ENCODE measurements at regions not wholly inside any gene's neighbourhood (a gene's known extent, or its start where the extent isn't known, plus 50 kb on each side); places are given as distances from the start of the nearest gene placed in this dataset.
"Not testable (repeated sequence)": the region's sequence is repeated elsewhere in the genome, so short reads cannot be mapped to it uniquely, and the experiment has no call there.

GRCh38 chr3:164458986-164459385, 619.3 kb downstream of the SI start:
- FAIRE-seq: no peak

DNA sequence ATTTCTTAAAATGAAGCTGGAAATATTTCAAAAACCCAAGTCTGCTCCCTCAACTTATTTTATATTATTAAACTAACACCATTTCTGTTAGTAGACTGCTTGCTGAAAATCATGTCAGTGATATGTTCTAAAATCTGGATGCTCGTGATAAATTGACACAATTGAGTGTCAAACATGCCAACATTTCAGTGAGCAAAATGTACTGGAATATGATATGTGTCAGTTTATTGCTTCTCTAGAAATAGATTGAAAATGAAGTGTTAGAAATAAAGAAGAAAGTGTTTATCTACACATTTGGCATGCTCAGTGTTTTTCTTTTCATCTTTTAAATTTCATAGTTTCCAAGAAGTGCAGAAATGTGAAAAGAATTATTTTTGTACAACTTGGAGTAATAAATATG, 624.6 kb downstream of the SI start:
- no peak for FAIRE-seq

GRCh38 chr3:164452707-164453106, 625.6 kb downstream of the SI start:
- no peak for FAIRE-seq

DNA sequence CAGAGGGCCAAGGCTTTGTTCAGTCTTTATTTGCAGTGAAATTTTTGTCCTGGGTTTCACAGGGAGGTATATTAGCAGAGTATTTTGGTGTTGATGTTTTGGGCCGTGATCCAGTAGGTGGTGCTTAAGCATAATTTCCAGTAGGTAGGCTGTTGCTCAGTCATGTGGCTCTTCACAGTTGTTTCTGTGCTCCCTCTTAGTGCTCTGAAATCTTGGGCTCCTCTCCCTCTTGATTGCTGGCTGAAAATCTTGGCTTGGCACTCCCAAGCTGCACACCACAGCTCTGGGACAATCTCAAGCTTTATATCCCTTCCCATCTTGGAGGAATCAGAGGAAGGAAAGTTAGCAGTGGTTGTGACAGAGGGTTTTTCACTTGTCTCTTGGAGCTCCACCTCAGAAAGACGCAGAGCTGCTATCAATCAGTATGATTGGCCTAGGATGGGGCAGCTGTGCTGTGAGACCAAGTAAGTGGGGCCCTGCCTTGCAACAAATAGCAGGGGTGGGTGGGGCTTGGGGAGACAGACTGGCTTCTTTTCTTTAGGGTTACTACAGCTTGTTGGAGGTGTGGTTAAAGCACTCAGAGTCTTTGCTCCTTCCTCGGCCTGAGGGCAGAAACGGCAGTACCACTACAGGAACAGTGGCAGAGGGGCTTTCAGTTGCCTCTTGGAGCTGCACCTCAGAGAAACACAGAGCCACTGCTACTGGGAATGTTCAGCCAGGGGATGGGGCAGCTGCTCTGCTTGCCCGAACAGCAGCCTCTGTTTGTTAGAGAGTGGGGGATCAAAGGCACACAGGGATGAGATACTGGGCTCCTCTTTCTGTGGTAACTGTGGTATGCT, 627.0 kb downstream of the SI start:
- no peak for FAIRE-seq

DNA sequence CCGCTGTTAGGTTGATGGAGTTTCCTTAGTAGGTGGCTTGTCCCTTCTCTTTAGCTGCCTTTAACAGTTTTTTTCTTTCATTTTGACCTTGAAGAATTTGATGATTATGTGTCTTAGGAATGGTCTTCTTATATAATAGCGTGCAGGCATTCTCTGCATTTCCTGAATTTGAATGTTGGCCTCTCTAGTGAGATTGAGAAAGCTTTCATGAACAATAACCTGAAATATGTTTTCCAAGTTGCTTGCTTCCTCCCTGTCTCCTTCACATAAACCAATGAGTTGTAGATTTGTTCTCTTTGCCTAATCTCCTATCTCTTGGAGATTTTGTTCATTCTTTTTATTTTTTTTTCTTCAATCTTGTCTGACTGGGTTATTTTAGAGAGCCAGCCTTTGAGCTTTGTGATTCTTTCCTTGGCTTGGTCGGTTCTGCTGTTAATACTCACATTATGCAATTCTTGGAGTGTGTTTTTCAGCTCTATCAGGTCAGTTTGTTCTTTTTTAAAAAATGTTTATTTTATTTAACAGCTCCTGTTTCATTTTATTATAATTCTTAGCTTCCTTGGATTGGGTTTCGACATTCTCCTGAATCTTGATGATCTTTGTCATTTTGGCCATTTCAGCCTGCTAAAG, 627.9 kb downstream of the SI start:
- no peak for FAIRE-seq

- no peak for FAIRE-seq
These were observed 659.1 kb downstream of the SI start for GRCh38 chr3:164419220-164419619.

DNA sequence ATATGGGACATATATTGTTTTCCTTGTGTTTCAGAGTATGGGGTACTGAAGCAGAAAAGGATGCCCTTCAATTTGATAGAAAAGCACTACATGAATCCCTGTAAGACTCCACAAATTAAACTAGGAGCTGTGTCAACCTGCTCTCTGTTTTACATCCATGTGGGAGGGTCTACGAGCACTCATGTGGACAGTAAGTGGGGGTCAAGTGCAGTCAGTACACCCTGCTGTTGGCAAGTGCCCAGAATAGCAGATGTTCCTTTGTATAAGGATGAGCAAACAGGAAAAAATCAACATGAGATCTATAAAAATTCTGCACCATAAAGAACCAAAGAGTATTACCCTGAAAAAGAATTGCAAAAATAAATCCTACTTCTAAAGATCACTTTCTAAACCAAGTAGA, 659.9 kb downstream of the SI start:
- FAIRE-seq: no peak

- no peak for FAIRE-seq
These were observed 660.3 kb downstream of the SI start for GRCh38 chr3:164417955-164418354.

DNA sequence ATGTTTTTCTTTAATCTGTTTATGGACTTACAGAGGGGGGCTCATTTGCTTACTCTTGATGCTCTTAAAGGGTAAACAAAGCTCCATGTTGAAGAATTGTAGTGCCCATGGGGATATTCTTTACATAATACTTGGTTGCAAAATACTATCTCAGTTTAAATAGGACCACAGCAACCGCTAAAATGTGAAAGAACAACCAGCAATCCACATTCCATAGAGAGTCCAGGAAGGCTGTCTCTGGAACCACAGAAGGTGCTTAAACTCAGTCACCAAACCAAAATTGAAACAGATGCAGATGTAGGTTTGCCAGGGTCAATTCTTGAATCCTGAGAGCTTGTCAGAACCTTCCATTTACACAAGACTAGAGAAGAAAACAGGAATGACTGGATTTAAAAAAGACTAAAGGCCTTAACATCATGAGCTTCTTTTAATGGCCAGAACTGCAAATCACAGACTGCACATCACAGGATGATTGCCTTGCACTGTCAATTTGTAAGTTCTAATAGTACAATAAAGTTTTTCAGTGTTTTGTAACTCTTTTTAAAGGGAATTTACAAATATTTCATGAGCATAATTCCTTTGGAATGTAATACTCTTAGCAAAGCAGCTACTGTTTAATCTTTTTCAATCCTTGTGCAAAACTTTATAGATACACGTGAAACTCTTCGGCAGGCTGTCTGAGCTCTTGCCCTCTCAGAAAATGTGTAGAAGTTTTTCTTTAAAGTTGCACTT, 661.6 kb downstream of the SI start:
- FAIRE-seq: no peak

- no peak for FAIRE-seq
These were observed 670.0 kb downstream of the SI start for GRCh38 chr3:164408326-164408725.

- no peak for FAIRE-seq
These were observed 671.2 kb downstream of the SI start for GRCh38 chr3:164407111-164407510.

DNA sequence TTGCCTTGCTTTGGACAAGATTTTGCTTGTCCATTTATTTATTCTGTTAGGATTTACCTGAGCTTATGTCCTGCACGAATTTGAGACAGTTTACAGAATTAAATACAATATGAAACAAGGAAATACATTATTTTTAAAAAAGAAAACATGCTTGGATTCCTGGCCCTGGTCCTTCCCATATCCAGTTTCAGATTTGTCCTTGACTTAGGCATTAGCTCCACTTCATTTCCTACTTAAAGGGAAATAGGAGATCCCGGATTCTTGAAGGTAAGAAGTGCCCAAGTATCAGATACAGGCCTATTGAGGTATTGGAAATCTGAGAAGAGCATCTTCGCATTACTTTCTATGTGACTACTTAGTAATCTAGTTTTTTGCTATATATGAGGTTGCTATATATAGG, 672.0 kb downstream of the SI start:
- no peak for FAIRE-seq

DNA sequence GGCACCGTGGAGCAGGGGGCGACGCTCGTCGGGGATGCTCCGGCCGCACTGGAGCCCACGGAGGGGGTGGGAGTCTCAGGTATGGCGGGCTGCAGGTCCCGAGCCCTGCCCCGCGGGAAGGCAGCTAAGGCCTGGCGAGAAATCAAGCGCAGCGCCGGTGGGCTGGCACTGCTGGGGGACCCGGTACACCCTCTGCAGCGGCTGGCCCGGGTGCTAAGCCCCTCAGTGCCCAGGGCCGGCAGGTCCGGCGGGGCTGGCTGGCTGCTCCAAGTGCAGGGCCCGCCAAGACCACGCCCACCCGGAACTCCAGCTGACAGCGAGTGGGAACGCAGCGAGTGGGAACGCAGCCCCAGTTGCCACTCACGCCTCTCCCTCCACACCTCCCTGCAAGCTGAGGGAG, 676.4 kb downstream of the SI start:
- no peak for FAIRE-seq

DNA sequence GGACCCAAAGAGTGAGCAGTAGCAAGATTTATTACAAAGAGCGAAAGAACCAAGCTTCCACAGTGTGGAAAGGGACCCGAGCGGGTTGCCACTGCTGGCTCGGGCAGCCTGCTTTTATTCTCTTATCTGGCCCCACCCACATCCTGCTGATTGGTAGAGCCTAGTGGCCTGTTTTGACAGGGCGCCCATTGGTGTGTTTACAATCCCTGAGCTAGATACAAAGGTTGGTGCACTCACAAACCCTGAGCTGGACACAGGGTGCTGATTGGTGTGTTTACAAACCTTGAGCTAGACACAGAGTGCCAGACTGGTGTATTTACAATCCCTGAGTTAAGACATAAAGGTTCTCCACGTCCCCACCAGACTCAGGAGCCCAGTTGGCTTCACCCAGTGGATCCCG, 676.9 kb downstream of the SI start:
- not testable (repeated sequence) for FAIRE-seq

- no peak for FAIRE-seq
These were observed 680.8 kb downstream of the SI start for GRCh38 chr3:164397462-164397861.

GRCh38 chr3:164393171-164393570, 685.1 kb downstream of the SI start:
- FAIRE-seq: no peak

DNA sequence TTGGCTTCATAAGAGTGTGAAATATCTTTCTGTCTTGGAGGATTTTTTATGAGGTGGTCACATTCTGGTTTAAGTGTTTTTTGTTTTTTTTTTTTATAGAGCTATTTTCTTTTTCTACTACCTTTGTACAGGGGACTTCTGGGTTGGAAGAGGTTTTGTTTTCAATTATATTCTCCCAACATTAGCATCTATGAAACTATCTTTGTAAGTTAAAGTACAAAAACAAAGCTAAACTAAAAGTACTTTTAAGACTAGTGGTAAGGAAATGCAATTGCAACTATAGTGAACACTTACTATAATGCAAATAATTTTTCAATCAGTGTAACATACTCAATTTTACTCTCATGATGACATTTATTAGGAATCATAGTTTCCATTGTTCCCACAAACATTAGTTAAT, 688.2 kb downstream of the SI start:
- FAIRE-seq: no peak

DNA sequence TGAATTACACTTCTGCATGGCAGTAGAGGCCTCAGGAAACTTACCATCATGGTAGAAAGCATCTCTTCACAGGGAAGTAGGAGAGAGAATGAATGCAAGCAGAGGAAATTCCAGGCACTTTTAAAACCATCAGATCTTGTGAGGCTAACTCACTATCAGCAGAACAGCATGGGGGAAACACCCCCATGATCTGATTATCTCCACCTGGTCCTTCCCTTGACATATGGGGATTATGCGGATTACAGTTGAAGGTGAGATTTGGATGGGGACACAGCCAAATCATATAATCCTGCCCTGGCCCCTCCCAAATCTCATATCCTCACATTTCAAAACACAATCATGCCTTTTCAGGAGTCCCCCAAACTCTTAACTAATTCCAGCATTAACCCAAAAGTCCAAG, 691.1 kb downstream of the SI start:
- FAIRE-seq: no peak

DNA sequence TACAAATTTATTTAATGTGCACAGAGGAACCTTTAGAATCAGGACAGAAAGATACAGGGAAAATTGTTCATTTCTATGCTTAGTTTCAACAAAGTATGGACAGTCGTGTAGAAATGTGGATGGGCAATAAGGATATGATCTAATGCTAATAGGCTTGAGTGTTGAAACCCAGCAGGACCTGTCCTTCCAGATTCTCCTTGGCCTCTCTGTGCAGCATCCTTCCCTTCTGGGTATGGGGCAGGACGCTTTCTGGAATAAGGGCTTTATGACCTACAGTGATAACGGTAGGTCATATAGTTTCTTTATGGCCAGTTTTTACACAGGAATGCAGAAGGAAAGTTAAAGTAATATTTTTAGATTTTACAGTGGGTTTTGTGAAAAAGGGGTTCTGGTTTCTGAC, 698.1 kb downstream of the SI start:
- no peak for FAIRE-seq

- FAIRE-seq: no peak
These were observed 700.8 kb downstream of the SI start for GRCh38 chr3:164377466-164377865.

GRCh38 chr3:164375995-164376394, 702.3 kb downstream of the SI start:
- no peak for FAIRE-seq

GRCh38 chr3:164375538-164375937, 702.8 kb downstream of the SI start:
- no peak for FAIRE-seq

DNA sequence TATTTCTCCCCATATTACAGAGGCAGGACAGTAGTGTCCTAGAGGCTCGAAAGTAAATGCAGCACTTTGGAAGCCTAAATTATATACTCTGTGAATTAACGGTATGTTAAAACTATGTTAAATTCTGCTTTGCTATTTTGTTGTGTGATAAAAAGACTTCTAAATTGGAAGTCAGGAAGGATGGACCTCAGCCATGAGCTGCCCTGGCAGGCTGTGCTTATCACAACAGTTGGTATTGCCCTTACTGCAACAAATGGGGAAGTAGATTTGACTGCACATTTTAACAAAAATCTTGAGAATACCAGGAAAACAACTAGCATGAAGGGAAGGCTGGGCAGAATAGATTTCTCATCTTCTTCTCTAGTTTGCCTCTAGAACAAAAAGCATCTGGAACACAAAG, 706.6 kb downstream of the SI start:
- FAIRE-seq: no peak

- FAIRE-seq: no peak
These were observed 707.3 kb downstream of the SI start for GRCh38 chr3:164370970-164371369.

Data from islet of Langerhans (tissue), 1 donor.